ENCODE measurements at regions not wholly inside any gene's neighbourhood (a gene's known extent, or its start where the extent isn't known, plus 50 kb on each side); places are given as distances from the start of the nearest gene placed in this dataset.
"Not testable (repeated sequence)": the region's sequence is repeated elsewhere in the genome, so short reads cannot be mapped to it uniquely, and the experiment has no call there.

- H3K27me3 ChIP-seq; H3K9me3 ChIP-seq; DNase-seq (ENCODE audit: extremely low spot score); H3K27ac ChIP-seq (replicated peaks in 1 of 4); H3K4me3 ChIP-seq; H3K36me3 ChIP-seq; intact Hi-C loops (cut with DNase I): not testable (repeated sequence)
- 64% methylated on average over 19 of the region's 19 CpGs for WGBS
- peaks cover 0 to 16% (median 15%) of the 10 kb centered on the region in 4 donors for H3K4me1 ChIP-seq
Observed at GRCh38 chr3:197459571-197459970, 96.2 kb downstream of the BDH1 start.

DNA sequence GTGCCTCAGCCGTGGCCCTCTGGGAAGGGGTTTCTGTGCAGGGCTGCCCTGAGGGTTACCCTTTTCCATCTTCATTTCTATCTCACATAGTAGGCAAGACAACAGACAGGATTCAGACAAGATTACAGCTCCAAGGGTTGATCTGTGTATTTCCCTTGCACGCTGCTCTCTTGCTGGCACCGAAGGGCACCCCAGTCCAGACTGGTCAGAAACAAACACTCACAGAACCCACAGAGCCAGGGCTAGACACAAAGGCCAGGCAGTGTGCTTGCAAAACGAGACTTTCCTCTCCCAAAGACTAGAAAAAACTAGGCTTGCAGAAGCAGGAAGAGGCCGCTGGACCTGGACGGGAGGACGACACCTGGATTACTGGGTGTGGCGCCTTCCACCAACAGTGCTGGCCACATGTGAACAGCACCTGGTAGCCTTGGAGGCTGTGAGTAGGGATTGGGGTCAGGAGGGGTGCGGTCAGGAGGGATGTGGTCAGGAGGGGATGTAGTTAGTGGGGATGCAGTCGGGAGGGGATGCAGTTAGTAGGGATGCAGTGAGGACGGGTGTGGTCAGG lies 96.8 kb downstream of the BDH1 start:
- Histone ChIP-seq H3K27ac (replicated peaks in 1 of 4) (no peak overlapping the region), H3K36me3 (no peaks in the 10 kb centered on the region), H3K27me3 (peaks cover 0 to 6% (median 0%) of the 10 kb centered on the region in 4 donors), H3K4me3 (no peak overlapping the region), H3K4me1 (peaks cover 0 to 16% (median 15%) of the 10 kb centered on the region in 4 donors), H3K9me3 (no peaks in the 10 kb centered on the region)
- TF ChIP-seq EP300 (IDR thresholded peaks at IDR 0.05) (no peak), POLR2AphosphoS5 (IDR thresholded peaks at IDR 0.05) (no peak), POLR2A (IDR thresholded peaks at IDR 0.05; ENCODE audit: low read depth) (no peak)
- TF ChIP-seq, protein P1, sequence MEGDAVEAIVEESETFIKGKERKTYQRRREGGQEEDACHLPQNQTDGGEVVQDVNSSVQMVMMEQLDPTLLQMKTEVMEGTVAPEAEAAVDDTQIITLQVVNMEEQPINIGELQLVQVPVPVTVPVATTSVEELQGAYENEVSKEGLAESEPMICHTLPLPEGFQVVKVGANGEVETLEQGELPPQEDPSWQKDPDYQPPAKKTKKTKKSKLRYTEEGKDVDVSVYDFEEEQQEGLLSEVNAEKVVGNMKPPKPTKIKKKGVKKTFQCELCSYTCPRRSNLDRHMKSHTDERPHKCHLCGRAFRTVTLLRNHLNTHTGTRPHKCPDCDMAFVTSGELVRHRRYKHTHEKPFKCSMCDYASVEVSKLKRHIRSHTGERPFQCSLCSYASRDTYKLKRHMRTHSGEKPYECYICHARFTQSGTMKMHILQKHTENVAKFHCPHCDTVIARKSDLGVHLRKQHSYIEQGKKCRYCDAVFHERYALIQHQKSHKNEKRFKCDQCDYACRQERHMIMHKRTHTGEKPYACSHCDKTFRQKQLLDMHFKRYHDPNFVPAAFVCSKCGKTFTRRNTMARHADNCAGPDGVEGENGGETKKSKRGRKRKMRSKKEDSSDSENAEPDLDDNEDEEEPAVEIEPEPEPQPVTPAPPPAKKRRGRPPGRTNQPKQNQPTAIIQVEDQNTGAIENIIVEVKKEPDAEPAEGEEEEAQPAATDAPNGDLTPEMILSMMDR (IDR thresholded peaks at IDR 0.05), result no peak
- intact Hi-C loops (cut with DNase I), result no loop called here
- WGBS, result 92% methylated on average over 9 of the region's 11 CpGs
- DNase-seq (ENCODE audit: extremely low spot score), result no peak

GRCh38 chr3:197458179-197458707 lies 97.5 kb downstream of the BDH1 start:
- Histone ChIP-seq H3K27me3 (peaks cover 0 to 6% (median 0%) of the 10 kb centered on the region in 4 donors), H3K27ac (replicated peaks in 1 of 4) (no peak overlapping the region), H3K9me3 (no peaks in the 10 kb centered on the region), H3K4me3 (no peak overlapping the region), H3K4me1 (peaks cover 0 to 16% (median 15%) of the 10 kb centered on the region in 4 donors), H3K36me3 (no peaks in the 10 kb centered on the region)
- intact Hi-C loops (cut with DNase I), result no loop called here
- 81% methylated on average over 8 of the region's 11 CpGs for WGBS
- no peak for DNase-seq (ENCODE audit: extremely low spot score)
- TF ChIP-seq, protein P1 (IDR thresholded peaks at IDR 0.05), result no peak
- TF ChIP-seq POLR2AphosphoS5 (IDR thresholded peaks at IDR 0.05), result no peak
- TF ChIP-seq POLR2A (IDR thresholded peaks at IDR 0.05; ENCODE audit: low read depth), result no peak
- no peak for TF ChIP-seq EP300 (IDR thresholded peaks at IDR 0.05)

DNA sequence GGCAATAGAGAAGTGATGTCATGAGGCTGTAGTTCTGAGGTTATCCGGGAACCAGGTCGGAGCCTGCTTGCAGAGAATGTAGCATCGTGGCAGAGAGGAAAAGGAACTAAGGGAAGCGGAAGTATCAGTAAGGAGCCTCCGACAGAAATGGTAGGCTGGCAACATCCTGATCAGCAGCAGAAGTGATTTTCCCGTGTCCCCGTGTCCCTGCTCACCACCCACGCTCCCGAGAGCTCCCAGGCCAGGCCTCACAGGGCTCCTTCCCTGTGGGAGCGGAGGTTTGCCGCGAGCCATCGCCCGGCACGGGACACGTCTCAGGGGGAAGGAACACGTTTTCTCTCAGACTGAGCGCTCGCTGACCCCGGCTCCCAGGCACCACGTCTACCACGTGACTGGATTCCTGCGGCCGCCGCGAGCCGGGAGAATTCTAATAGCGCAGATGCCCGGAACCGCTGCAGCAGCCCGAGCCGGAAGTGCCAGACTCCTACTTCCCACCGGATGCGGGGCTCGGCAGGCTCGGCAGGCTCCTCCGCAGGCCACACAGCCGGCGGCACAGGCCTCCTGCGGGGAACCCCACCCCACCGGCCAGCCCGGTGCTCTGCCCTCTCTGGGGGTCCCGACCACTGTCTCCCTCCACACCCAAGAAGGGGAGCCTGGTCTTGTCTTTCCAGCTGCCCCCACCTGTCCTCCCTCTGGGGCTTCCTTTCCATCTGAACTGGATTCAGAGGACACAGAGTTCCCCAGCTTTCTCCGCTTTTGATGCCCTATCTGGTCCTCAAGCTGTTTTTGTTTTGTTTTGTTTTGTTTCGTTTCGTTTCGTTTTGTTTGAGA lies 99.3 kb downstream of the BDH1 start:
- intact Hi-C loops (cut with DNase I), result loop anchor here (2.0 kb wide), 1 partner anchor 158 kb away; the partner anchor contains the start of gene DLG1
- H3K4me3 ChIP-seq, result peak overlapping the region; percentile 56 to 68 (median 59)
- peaks cover 0 to 6% (median 0%) of the 10 kb centered on the region in 4 donors for H3K27me3 ChIP-seq
- TF ChIP-seq POLR2AphosphoS5 (IDR thresholded peaks at IDR 0.05) (peak; percentile 51 to 75), POLR2A (IDR thresholded peaks at IDR 0.05; ENCODE audit: low read depth) (no peak)
- H3K36me3 ChIP-seq, result no peaks in the 10 kb centered on the region
- peak overlapping the region; percentile 46 to 80 (median 65) for H3K27ac ChIP-seq (replicated peaks in 1 of 4)
- H3K9me3 ChIP-seq, result no peaks in the 10 kb centered on the region
- peak; percentile 96 for DNase-seq (ENCODE audit: extremely low spot score)
- 15% methylated on average over 31 of the region's 47 CpGs for WGBS
- peaks cover 0 to 16% (median 15%) of the 10 kb centered on the region in 4 donors for H3K4me1 ChIP-seq

DNA sequence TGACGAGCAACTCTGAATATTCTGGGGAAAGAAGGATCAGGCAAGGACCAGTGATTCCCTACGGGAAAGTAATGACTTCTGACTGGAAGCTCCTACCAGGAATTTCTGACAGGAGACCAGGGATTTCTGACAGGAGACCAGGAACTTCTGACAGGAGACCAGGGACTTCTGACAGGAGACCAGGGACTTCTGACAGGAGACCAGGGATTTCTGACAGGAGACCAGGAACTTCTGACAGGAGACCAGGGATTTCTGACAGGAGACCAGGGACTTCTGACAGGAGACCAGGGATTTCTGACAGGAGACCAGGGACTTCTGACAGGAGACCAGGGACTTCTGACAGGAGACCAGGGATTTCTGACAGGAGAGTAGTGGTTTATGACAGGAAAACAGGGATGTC lies 100.9 kb downstream of the BDH1 start:
- H3K27me3 ChIP-seq; H3K4me3 ChIP-seq; intact Hi-C loops (cut with DNase I); H3K27ac ChIP-seq (replicated peaks in 1 of 4); DNase-seq (ENCODE audit: extremely low spot score); H3K36me3 ChIP-seq; H3K9me3 ChIP-seq: not testable (repeated sequence)
- WGBS, result 74% methylated on average over 2 of the region's 2 CpGs
- H3K4me1 ChIP-seq, result peaks cover 0 to 16% (median 15%) of the 10 kb centered on the region in 4 donors

DNA sequence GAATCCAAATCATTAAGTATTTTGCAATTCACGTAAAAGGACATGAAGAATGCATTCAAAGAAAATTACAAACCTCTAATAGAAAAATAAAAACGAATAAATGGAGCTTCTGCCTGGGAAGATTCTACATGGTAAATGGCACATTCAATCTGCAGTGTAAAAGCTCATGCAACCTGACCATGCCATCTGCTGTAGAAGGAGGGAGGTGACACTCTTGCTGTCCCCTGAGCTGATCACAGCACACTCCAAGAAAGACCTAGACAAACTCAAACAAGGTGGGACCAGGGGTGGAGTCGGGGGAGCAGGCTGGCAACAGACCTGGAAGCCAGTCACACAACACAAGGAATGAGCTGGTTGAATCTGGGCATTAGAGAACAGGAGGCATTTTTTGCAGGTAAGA lies 101.8 kb downstream of the BDH1 start:
- Histone ChIP-seq H3K36me3 (no peaks in the 10 kb centered on the region), H3K9me3 (no peaks in the 10 kb centered on the region), H3K4me3 (no peak overlapping the region), H3K27ac (replicated peaks in 1 of 4) (no peak overlapping the region), H3K27me3 (peaks cover 0 to 5% (median 0%) of the 10 kb centered on the region in 4 donors), H3K4me1 (peaks cover 0 to 16% (median 15%) of the 10 kb centered on the region in 4 donors)
- intact Hi-C loops (cut with DNase I), result no loop called here
- TF ChIP-seq EP300 (IDR thresholded peaks at IDR 0.05) (no peak), POLR2A (IDR thresholded peaks at IDR 0.05; ENCODE audit: low read depth) (no peak)
- TF ChIP-seq, protein P1 (IDR thresholded peaks at IDR 0.05), result peak in 1 of 3 experiments; percentile 6
- no peak for DNase-seq (ENCODE audit: extremely low spot score)
- 72% methylated on average over 3 of the region's 3 CpGs for WGBS
